GM21576 (cell line): ENCODE measurements at regions not wholly inside any gene's neighbourhood (a gene's known extent, or its start where the extent isn't known, plus 50 kb on each side); places are given as distances from the start of the nearest gene placed in this dataset.

Experiments
- ATAC-seq: cut with Tn5 transposase; IDR thresholded peaks from one replicate; pipeline ENCODE4 v1.9.1; 2021; ENCODE audit warnings: mild to moderate bottlenecking, moderate library complexity; ENCODE audit not compliant: unreplicated experiment

DNA sequence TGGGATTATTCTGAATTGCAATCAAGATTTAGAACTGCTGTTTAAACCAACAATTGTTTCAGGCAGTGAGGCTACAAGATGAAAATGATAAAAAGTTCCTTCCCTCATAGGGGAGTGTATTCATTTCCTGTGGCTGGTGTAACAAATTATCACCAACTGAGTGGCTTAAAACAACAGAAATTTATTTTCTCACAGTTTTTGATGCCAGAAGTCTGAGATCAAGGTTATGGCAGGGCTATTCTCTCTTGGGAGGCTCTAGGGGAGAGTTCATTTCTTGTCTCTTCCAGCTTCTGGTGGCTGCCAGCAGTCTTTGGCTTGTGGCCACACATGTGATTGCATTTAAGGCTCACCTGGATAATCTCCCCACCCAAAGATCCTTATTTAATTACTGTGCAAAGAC lies 290.5 kb upstream of the ZSWIM2 start:
- no peak for ATAC-seq

DNA sequence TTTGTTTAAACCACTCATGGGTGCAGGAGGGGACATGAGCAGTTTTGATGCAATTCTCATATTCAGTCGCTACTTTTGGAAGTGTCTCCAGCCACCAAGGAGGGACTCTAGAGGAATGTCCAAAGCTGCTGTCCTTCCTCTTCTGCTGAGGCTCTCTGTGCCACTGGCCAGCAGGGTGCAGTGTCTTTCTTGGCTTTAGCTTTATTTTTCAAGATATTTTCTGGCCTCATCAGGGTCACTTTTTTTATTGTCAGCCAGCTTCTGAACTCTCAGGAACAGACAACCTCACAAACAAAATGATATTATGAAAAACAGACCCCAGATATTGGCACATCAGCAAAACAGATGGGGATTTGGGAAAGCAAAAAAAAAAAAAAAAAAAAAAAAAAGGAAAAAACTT lies 289.3 kb upstream of the ZSWIM2 start:
- peak; percentile 75 for ATAC-seq

DNA sequence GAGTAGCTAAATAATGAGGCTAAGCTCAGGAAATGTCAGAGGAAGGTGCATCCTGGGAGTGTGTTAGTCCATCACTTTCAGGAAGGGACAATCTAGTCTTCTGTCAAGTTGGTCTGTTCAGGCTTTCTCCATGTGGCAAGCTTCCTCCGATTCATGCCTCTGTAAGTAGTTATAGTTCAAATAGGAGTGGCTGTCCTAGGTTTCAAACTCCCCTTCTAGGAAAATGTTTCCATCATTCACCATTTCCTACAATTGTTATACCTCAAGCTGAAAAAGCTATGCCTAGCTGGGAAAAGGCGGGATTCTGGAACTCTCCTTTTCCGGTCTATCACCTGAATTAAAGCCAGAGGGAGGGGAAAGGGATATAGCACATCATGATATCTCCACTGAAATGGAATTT lies 287.7 kb upstream of the ZSWIM2 start:
- no peak for ATAC-seq

DNA sequence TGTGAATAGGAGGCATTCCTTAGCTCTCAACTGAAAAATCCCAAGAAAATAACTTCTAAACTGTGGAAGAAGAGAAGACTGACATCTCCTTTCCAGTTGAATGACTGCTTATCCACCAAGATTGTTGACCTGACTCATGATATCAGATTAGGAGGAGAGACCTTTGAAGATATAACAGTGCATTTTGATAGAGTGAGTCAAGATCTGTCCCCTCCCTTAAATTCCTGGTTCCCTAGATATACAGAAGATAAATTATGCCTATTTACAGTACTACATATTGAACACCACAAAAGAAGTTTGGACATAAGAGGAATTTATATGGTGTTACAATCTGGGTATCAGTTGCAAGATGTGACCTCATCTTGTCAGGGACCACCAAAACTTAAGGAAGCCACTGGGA lies 285.3 kb upstream of the ZSWIM2 start:
- no peak for ATAC-seq

DNA sequence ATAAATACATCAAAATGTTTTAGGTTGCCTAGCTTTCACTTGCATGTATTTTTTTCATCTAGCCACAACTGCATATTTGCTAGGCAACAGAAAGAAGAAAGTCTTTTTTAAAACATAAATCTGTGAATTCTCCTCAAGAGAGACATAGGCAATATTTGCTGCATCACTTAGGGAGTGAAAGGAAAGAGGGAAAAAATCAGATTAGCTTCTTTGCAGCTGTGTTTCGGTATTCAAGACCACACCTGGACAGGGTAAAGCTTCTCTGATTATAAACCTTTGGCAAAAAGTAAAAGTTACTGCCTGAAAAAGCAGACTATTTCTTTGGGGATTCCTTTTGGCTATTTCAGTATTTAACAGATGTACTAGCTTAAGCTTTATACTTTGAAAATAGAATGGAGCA lies 280.9 kb upstream of the ZSWIM2 start:
- no peak for ATAC-seq

DNA sequence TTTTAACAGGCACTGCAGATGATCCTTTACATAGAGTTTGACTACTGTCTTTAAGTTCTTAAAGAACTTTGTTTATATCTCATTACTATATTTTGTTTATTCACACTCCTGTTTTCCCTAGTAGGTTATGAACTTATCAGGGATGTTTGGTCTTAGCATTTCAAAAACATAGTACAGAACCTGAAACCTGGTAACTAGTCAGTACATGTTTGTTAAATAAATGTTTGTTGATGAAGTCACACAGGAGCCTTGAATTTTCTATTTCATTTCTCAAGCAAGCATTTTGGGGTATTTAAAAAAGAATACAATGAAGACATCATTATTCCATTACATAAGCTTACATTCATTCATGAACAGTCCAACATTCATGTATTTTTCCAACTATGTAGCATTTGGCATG lies 280.3 kb upstream of the ZSWIM2 start:
- no peak for ATAC-seq

DNA sequence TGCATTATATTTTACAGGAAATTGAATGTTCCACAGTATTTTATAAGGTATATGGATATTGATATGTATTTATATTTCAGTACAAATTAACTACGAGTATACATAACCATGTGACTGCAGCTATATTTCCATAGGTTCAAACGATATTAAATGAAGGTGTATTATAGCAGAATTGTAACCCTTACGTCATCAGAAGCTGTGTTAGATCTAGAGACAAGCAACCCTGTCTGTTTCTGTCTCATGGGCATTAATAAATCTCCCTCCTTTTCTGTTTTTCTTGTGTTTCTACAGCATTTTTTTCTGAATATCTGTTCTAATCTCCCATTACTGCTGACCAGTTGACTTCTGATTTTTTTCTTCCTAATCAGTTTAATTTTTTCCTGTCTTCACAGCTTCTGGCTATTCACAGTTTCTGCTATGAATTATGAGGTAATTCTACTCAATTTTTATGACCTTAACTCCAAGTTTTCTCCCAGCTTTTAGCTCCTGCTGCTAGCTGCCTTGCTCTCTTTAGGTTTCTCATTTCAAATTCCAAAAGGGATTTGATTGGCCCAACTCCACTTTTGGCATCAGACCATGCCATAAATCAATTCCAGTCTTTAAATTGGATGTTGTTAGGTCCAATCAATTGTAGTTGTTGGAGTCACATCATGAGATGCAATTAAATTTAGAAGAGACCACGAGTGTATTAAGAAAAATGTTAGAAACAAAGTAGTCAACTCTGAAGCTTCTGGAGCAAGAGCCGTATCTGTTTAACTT lies 277.5 kb upstream of the ZSWIM2 start:
- ATAC-seq, result no peak

DNA sequence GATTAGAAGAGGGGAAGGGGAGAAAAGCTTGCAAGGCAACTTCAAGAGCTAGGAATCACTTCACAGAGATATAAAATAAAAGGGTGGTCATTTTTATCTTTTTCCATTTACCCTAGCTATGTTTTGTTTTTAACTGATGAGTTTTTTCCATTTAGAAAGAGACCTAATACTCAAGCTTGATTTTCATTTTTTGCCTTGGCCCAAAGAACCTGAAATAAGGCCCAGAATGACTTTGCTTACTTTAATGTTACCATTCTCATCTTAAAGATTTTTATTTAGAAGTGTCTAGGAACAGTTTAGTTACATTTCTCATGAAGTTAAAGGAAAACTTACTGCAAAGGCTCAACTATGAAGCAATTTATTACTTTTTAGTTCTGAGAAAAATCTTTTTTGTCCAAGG lies 276.3 kb upstream of the ZSWIM2 start:
- no peak for ATAC-seq

DNA sequence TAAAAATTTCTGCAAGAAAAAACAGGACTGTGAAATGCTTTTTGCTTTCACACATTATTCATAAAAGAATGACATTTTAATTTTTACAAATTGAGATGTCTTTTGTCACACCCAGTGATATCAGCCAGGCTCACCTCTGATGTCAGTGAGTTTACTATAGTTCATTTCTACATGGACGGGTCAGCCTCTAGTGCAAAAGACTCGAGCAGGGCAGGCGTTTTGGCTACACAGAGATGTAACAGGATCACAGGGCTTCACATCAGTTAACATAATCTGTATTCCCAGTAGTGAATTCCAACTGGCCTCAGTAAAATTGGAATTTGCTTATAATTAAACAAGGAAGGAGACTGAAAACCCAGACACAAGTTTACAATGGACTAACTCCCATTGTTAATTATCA lies 275.6 kb upstream of the ZSWIM2 start:
- no peak for ATAC-seq

DNA sequence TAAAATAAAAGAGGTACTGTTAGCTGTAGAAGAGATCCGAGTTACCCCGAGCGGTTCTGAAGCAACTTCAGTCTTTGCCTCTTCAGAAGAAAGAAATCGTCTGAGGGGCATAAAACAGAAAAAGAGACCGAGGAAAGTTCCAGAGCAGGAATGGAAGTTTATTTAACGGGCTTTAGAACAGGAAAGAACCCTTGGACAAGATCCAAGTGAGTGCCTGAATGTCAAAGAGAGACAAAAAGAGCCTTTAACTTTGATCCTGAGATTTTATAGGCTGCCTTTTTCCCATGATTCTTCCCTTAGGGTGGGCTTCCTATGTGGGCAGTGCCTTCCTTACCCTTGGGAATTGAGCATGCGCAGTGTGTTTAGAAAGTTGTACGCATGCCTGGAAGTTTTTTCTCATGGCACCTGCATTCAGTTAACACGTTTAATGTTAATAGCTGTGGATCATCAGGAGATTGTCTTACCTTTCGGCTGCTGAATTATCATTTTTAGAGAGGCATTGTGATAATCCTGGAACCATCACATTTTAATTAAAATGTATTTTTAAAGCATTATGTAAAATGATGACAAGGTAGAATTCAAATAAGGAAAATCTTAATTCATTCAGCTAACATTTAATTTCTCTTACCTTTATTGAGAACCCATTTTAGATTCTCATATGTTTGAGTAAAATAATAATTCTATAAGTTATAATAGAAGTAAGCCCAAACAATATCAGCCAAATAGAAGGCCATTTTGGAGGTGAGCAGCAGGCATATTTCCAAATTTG lies 269.5 kb upstream of the ZSWIM2 start:
- ATAC-seq, result no peak

DNA sequence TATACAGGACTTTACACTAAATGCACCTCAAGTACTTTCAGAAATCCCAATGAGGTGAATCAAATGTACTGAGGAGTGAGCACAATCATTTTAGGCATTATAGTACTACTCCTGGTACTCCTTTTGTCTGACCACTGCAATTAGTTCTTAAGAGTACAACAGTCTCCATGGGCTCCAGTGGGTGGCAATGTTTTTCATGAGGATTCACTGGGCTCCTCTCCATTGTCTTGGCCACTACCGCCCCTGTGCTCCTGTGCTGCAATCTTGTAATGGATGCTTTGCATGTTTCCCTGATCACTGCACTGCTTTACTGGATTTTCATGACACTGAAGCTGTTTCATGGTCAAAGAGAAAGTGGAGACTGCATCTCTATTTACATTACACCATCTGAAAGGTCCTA lies 268.5 kb upstream of the ZSWIM2 start:
- ATAC-seq, result no peak

DNA sequence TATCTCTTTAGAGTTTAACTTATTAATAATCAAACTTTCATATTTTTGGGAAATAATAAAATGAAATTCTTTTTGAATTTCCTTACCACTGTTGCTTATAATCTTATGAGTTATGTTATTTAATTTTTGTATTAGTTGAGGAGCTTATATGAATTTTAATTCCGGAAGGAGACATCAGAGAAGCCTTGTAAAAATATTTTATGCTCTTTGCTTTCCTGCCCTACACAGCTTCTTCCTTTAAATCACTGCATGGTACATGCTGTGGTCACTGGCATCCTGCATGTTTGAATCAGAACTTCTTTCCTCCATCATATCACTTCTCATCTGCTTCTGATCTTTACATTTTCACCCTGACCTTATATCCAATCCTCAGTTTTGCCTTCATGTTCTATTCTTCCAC lies 266.7 kb upstream of the ZSWIM2 start:
- ATAC-seq, result no peak

DNA sequence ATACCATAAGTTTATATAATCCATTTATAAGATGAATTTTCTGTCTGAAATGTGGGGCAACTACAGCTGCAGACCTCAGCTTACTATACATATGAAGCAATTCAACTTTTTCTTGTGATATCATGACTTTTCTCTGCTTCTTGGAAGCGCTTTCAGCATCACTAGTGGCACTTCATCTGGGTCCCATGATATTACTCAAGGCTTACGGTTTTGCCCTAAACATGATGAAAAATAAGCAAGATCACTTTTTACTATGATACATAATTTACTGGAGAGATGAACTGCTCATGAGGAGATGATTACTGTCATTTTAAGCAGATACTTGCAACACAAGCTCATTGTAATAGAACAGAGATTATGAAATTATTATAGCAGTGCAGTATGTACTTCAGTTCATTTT lies 258.0 kb upstream of the ZSWIM2 start:
- ATAC-seq, result no peak

DNA sequence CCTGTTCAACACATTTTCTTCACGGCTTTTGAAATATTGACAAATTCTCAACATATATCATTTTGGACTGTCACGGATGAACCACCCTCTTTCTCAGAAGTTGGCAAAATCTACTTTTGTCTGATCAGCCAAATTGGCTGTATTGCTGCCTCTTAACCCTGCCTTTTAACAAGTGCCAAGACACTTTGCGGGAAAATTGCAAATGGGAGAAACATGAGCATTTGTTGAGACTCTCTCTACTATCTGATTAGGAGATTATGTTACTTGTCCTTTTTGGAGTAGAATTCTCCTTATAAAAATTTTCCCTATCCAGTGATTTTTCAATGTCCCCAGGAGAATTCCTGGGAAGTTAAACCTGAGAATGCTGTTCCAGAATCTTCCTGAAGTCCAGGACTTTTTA lies 256.2 kb upstream of the ZSWIM2 start:
- ATAC-seq, result no peak

DNA sequence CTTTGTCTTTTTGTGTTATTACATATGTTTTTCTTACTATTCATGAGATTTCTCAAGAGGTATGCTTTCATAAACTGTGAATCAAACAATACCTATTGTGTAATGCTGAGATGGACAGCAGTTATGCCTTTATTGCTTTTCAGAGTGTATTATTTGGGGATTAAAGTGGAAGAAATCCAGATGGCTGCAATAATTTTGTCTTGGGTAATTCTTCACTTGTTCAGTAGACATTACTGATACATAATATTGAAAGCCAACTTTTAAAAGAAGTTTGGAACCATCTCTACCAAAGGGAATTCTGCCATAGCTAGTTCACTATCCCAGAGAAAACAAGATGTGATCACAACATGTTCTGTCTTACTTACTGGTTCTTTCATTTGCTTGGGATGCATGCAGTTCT lies 253.4 kb upstream of the ZSWIM2 start:
- no peak for ATAC-seq

DNA sequence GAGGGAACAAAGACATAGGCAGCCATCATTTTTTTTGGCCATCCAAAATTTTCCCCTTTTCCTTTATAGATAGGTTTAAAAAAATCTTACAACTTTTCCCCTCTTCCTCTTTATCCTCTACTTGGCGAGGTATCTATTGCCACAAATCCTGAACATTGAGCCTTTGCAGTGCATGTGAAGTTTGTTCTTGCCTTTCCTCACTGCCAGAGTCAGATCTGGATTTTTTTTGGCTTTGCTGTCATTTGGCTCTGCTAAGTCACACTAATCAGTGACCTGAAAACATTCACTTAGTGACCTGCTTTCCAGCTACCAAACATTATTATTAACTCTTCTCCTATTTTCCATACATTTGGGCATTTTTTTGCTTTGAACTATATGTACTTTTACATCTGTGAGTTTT lies 249.2 kb upstream of the ZSWIM2 start:
- ATAC-seq, result no peak

DNA sequence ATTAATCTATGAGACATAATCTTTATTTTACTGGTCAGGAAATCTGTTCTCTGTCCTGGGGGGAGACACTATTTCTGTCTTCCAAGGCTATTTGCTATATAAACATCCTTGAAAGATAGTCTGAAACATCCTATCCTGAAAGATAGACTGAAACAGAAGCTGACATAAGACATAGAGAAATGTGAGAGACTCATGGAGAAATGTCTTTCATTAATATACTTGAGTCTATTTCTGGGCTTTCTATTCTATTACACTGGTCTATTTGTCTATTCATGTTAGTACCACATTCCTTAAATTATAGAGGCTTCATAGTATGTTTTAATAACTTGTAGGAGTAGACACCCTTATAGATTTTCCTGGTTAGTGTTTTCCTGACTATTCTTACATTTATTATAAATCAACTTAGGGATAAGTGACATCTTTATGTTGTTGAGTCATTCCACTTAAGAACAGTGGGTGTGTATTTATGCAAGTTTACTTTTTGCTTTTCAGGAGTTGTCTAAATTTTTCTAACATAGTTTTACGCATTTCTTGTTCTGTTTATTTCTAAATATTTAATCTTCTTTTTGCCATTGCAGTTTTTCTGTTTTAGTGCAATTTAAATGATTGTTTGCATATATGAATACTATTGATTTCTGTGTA lies 244.9 kb upstream of the ZSWIM2 start:
- no peak for ATAC-seq

DNA sequence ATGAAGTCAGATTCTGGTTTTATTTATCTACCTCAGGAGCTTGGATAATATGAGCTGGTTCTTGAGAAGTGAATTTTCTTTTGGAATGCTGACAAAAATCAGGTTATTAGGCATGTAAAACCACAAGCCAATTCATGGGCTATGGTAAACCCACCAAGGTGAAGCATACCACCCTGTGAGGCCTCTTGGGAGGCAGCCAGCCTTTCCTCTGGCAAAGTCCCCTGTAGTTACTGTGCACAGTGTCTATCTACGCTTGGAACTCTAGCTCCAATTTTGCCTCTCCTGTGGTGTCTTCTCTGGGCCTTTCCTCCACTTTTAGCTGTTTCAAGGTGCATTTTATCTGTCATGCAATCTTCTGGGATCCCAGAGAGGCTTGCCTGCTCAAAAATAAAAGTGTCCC lies 242.7 kb upstream of the ZSWIM2 start:
- ATAC-seq, result no peak

DNA sequence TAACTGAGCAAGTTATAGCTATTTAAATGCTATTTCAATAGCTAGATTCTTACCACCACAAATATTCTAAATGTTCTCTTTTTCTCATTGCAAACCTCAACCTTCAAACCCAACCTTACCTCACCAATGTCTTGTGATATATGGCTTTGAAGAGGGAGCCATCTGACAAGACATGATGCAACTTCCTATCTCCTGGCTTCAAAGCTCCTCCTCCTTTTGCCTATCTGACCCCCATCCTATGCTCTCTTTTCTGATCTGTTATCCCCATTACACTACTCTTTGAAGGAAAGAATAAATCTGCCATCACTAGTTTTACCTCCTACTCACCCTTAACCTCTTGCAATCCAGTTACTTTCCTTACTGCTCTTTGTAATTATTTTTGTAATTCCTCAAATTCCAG lies 235.6 kb upstream of the ZSWIM2 start:
- no peak for ATAC-seq

DNA sequence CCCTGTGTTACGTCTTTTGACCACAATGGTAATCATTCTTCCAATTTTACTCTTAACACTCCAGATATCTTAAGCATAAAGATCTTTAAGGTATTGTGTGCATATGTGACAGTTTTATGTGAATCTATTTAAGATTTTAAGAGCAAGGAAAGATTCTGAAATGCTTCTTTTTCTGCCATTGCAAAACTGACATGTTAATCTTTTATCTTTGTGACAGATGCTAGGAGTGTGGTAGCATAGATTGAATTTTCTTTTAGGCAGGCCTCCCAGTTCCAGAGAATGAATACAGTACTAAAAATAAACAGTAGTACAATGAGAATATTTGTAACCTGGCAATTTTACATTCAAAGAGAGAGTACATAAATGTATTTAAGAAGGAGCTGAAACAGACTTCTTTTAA lies 232.5 kb upstream of the ZSWIM2 start:
- ATAC-seq, result no peak

DNA sequence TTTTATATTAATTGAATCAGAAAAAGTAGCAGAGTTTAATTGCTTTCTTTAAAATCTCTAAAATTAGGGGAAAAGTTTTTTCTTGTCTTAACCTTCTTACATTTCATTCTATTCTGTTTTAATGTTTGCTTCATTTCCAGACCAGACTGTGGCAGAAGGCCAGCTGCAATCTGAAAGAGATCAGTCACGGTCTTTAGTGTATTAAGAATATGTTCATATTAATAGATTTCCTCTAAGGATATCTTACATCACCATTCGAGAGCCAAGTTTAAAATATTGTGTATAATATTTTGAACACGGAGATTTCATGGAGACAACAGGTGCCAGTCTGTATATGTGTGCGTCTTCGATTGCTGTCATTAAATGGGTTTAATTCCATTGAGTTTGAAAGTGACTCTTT lies 230.9 kb upstream of the ZSWIM2 start:
- ATAC-seq, result no peak

DNA sequence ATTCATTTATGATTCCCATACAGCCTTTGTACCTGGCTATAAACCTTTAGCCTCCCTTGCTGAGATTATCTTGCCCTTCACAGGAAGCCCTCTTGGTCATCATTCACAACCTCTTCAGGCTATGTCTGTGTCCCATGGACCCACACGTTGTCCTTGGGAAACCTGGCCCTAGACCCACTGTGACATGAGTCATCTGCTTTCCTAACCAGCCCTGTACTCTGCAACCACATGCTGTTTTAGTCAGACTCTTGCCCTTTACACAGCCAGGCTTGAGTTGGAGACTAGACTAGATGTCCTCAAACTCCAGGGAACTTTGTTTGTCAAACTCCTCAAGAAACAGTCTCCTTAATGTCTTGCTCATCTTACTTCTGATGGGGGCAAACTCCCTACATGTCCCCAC lies 229.3 kb upstream of the ZSWIM2 start:
- ATAC-seq, result no peak
